HG02763 (cell line): ENCODE measurements at regions not wholly inside any gene's neighbourhood (a gene's known extent, or its start where the extent isn't known, plus 50 kb on each side); places are given as distances from the start of the nearest gene placed in this dataset.
"Not testable (repeated sequence)": the region's sequence is repeated elsewhere in the genome, so short reads cannot be mapped to it uniquely, and the experiment has no call there.

ENCODE experiments used
- ATAC-seq: cut with Tn5 transposase; IDR thresholded peaks from one replicate; pipeline ENCODE4 v1.9.1; 2021; ENCODE audit warnings: mild to moderate bottlenecking, moderate library complexity; ENCODE audit not compliant: unreplicated experiment

GRCh38 chr5:62077823-62078550 is 228.0 kb upstream of the KIF2A start:
- no peak for ATAC-seq

DNA sequence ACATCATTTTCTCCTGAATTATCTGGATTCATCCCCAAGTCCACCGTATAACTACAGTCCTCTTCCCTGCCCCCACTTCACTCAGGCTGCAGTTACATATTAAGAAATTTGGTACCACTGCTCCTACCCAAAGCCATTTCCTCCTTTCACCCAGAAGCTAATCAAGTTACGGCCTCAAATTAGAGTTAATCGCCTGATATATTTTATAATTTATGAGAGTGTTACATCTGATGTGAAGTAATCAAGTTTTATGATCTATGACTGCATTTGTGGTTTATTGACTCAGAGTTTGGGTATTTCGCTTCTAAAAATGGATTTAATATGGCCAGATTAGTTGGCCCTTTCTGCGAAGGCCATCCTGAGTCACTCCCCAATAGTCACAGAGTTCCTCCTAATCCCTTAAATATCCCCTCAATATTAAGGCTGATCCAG is 223.6 kb upstream of the KIF2A start:
- ATAC-seq, result no peak

DNA sequence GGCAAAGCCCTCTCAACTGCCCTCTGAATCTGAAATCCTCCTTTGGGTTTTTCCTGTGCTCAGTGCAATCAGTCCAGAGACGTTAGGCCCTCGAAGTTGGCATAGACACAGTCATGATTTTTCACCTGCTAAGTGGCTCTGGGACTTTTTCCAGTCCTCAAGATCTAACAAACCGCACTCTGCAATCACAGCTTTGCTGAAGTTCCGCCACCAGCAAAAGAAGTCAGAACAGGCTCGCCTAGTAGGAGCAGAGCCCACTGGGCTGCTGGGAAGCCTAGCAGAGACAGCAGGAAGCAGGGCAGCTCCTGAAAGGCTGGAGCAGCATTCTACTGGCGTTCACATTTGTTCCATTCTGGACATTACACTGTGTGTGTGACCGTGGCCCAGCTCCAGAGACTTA is 222.8 kb upstream of the KIF2A start:
- ATAC-seq, result no peak

- no peak for ATAC-seq
Observed at GRCh38 chr5:62083661-62084060, 222.3 kb upstream of the KIF2A start.

DNA sequence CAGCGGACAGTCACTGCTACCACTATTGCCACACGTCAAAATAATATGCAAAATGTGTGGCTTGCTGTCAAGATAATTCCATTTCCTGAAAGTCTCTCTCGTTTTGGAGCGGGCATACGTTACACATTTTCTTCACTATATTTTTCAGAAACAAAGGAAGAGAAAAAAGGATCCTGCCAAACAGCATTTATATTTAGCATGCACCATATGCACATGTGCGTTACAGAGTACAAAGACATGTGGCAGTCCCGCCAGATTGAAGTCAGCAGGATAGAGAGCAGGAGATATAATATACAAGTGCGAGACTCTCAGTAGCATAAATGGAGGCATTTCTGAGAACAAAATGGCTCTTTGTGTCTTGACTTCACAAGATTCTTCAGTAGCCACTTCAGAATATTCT is 221.6 kb upstream of the KIF2A start:
- ATAC-seq, result no peak

DNA sequence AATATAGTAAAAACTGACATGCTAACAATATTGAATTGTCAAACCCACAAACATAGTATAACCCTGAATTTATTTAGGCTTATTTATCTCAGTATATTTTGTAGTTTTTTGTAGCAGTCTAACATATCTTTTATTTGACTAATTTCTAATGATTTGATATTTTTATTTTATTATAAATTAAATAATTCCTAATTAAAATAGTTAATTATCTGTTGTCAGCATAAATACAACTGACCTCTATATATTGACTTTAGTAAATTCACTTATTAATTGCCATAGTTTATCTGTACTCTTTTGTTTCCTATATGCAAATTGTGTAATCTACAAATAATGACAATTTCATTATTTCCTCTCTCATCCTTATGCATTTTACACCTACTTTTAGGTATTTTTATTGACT is 215.1 kb upstream of the KIF2A start:
- no peak for ATAC-seq

DNA sequence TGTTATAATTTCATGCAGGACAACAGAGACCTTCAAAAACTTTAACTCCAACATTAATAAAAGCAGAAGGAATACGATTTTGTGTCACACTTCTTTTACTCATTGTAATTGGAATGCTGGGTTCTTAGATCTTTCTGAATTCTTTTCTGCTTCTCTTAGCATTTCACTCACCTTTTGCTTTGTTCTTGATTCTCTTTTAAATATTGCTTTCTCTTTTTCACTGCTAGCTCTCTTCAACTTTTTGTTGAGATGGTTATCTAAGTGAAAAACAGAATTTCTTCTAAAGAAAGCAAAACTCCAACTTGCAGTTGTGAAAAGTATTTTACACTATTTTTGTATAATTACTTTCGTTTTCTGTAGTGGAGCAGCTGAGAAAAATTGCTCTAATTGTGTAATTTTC is 212.6 kb upstream of the KIF2A start:
- no peak for ATAC-seq

GRCh38 chr5:62093976-62094375 is 212.0 kb upstream of the KIF2A start:
- ATAC-seq, result no peak

DNA sequence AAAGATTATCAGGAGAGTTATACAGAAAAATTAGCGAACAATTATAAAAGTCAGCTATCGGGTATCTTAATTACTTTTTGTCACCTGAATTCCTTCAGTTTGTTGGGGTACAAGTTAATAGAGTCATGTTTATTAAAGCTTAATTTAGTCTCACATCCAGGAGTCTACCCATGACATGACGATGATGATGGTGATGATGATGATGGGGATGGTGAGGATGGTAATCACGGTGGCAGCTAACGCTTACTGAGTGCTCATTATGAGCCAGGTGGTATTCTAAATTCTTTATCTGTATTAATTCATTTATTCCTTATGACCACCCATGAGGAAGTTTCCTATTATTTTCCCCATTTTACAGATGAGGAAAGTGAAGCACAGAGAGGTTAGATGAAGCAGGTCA is 208.6 kb upstream of the KIF2A start:
- no peak for ATAC-seq

- no peak for ATAC-seq
Observed at GRCh38 chr5:62100201-62100600, 205.8 kb upstream of the KIF2A start.

DNA sequence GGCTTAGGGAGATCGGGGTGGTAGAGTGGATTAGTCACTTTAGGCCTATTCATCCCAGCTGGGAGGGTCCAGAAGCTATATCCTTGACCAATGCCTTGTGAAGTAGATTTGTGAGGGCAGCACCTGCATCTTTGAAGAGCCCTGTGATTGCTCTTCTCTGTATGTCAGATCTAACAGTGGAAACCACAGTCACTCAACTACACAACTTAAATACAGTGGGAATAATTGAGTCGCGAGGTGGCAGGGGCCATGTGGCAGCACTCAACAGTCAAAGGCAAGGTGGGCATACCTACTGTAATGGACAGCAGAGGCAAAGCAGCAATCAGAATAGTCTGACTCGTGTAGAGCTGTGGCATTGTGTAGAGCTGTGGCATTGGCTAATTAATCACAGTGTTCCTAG is 202.1 kb upstream of the KIF2A start:
- not testable (repeated sequence) for ATAC-seq

GRCh38 chr5:62111428-62111827 is 194.6 kb upstream of the KIF2A start:
- ATAC-seq, result no peak

- no peak for ATAC-seq
Observed at GRCh38 chr5:62112689-62113228, 193.2 kb upstream of the KIF2A start.

- no peak for ATAC-seq
Observed at GRCh38 chr5:62115014-62115413, 191.0 kb upstream of the KIF2A start.

DNA sequence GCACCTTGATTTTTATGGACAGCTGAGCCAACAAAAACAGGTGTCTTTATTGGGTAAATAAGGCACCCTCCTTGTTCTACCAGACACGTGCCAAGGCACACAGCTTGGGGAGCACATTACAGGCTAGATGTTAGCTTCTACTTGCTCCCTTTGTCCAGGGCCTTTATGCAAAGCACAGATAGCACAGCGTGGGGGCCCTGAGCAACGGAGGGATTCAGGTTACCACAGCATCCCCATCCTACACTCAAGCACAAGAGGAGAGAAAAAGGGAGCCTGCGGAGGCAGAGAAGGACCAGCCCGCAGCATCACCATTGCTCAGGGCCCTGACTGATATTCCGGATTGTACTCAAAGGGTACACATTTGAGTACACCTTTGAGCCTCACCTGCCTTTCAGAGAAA is 181.7 kb upstream of the KIF2A start:
- no peak for ATAC-seq

DNA sequence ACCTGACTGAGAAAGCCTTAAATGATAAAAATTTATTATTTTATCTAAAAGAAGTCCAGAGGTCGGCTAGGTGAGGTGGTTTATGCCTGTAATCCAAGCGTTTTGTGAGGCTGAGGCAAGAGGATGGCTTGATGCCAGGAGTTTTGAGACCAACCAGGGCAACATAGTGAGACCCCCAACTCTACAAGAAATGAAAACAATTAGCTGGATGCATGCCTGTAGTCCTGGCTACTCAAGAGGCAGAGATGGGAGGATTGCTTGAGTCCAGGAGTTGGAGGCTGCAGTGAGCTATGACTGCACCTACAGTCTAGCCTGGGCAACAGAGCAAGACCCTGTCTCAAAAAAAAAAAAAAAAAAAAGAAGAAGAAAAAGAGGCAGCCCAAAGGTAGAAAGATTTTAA is 179.9 kb upstream of the KIF2A start:
- no peak for ATAC-seq

- no peak for ATAC-seq
Observed at GRCh38 chr5:62127098-62127736, 178.8 kb upstream of the KIF2A start.

DNA sequence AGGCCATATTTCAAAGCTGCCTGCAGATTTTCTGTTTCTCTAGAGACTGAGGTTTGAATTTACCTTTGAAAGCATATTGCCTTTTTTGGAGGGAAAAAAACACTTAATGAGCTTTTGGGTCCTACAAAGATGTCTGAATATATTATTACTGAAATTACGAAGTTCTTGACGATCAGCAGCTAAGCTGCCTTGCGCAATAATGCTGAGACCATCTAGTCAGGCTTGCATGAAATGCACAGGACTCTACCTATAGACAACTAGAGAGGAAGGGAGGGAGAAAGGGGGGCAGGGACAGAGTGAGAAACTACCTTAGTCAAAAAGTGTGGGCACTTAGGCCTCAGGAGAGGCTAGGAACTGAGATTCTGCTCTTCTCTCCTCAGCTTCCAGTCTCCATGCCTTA is 175.9 kb upstream of the KIF2A start:
- ATAC-seq, result no peak

DNA sequence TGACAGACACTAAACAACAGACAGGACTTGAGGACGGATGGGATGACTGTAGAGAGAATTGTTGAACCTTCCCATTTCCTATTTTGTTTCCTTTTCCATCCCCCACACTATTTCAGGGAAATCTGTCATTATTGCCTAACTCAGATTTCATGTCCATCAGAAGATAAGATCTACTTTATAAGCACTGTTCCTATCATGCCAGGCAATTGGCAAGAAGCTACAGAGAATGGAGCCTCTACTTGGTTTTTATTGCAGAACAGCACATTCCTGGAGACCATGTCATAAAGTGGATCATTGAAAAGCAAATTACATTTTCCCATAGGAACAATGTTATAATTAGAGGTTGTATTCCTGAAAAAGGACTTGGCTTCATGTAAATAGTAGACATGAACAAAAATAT is 173.7 kb upstream of the KIF2A start:
- no peak for ATAC-seq

DNA sequence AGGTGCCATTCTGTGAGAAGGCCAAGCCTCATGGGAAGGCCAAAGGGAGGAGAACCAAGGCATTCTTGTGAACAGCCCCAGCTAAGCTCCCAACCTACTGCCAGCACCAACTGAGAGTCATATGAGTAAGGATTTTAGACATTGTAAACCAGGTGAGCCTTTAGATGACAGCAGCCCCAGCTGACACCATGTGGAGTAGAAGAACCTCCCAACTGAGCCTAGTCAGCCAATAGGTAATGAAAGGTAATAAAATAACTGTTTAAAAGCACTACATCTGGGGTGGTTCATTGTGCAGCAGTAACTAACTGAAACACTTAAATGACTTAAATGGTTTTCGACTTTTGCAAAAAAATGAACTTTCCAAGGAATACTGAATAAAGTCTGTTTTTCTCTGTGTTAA is 172.6 kb upstream of the KIF2A start:
- no peak for ATAC-seq

GRCh38 chr5:62134811-62135210 is 171.2 kb upstream of the KIF2A start:
- ATAC-seq, result no peak

GRCh38 chr5:62137628-62138027 is 168.4 kb upstream of the KIF2A start:
- ATAC-seq, result no peak

- ATAC-seq, result no peak
Observed at GRCh38 chr5:62138607-62139006, 167.4 kb upstream of the KIF2A start.
